Activated CD4-positive, alpha-beta memory T cell treated with anti-CD3 and anti-CD28 coated beads for 36 hours (primary cell): ENCODE measurements at regions not wholly inside any gene's neighbourhood (a gene's known extent, or its start where the extent isn't known, plus 50 kb on each side); places are given as distances from the start of the nearest gene placed in this dataset.

ENCODE experiments used
- CTCF ChIA-PET: fragments of 350-600 bp; sonication (Branson Sonifier 250); formaldehyde crosslinking; loops from one replicate; lab custom pipeline; 2021; ENCODE audit warnings: antibody characterized with exemption, inconsistent platforms; lab: Charles Lee
- POLR2A ChIA-PET: fragments of 350-600 bp; sonication (Branson Sonifier 250); formaldehyde crosslinking; loops from one replicate; lab custom pipeline; 2021; ENCODE audit warnings: antibody characterized with exemption; lab: Charles Lee
- DNase-seq: peaks from one replicate; pipeline ENCODE4 v3.0.0-alpha.2; 2020
- H3K27ac Mint-ChIP-seq: one replicate; pipeline ENCODE4 v1.8.0; 2021; ENCODE audit warnings: mixed read lengths
- H3K27me3 Mint-ChIP-seq: one replicate; pipeline ENCODE4 v1.8.0; 2021; ENCODE audit warnings: mixed read lengths
- H3K36me3 Mint-ChIP-seq: one replicate; pipeline ENCODE4 v1.8.0; 2021; ENCODE audit warnings: mixed read lengths
- H3K4me1 Mint-ChIP-seq: one replicate; pipeline ENCODE4 v1.8.0; 2021; ENCODE audit warnings: low read depth, mixed read lengths
- H3K4me3 Mint-ChIP-seq: one replicate; pipeline ENCODE4 v1.8.0; 2021; ENCODE audit warnings: mild to moderate bottlenecking, mixed read lengths
- H3K9me3 Mint-ChIP-seq: one replicate; pipeline ENCODE4 v1.8.0; 2021; ENCODE audit warnings: mixed read lengths
- intact Hi-C: fragments of 100-400 bp; cut with micrococcal nuclease; formaldehyde crosslinking; loops from one replicate; pipeline ENCODE4 v1.15.1; 2023

GRCh38 chr4:128527946-128528576, 240.4 kb upstream of the PGRMC2 start:
- no peak for DNase-seq
- Mint-ChIP-seq H3K4me3 (no peak overlapping the region), H3K36me3 (no peaks in the 10 kb centered on the region), H3K27me3 (peaks cover 3% of the 10 kb centered on the region), H3K9me3 (no peaks in the 10 kb centered on the region), H3K27ac (no peak overlapping the region), H3K4me1 (peaks cover 3% of the 10 kb centered on the region)
- CTCF ChIA-PET = interaction anchor here (0.7 kb wide), 1 partner anchor 25 kb away, joined by 3 read pairs; no protein-coding TSS in a partner anchor
- intact Hi-C loops = no loop called here
- POLR2A ChIA-PET = no interaction called here

- Mint-ChIP-seq H3K4me3 (no peak overlapping the region), H3K27ac (no peak overlapping the region), H3K9me3 (no peaks in the 10 kb centered on the region), H3K4me1 (peaks cover 3% of the 10 kb centered on the region), H3K27me3 (peaks cover 3% of the 10 kb centered on the region), H3K36me3 (no peaks in the 10 kb centered on the region)
- no peak for DNase-seq
- intact Hi-C loops = no loop called here
- ChIA-PET CTCF (no interaction called here), POLR2A (no interaction called here)
These were observed 239.7 kb upstream of the PGRMC2 start for GRCh38 chr4:128527351-128527750.

- H3K9me3 Mint-ChIP-seq = no peaks in the 10 kb centered on the region
- POLR2A ChIA-PET = no interaction called here
- no peaks in the 10 kb centered on the region for H3K36me3 Mint-ChIP-seq
- no peak for DNase-seq
- no peak overlapping the region for H3K27ac Mint-ChIP-seq
- H3K27me3 Mint-ChIP-seq = peaks cover 3% of the 10 kb centered on the region
- CTCF ChIA-PET = no interaction called here
- intact Hi-C loops = loop anchor here (1.0 kb wide), 1 partner anchor 12 kb away; no protein-coding TSS in a partner anchor
- no peak overlapping the region for H3K4me3 Mint-ChIP-seq
- peaks cover 3% of the 10 kb centered on the region for H3K4me1 Mint-ChIP-seq
These were observed 238.5 kb upstream of the PGRMC2 start for GRCh38 chr4:128525992-128526630.

GRCh38 chr4:128525387-128525786, 237.8 kb upstream of the PGRMC2 start:
- intact Hi-C loops = loop anchor here (1.0 kb wide), 1 partner anchor 11 kb away; no protein-coding TSS in a partner anchor
- H3K4me3 Mint-ChIP-seq = no peak overlapping the region
- peaks cover 3% of the 10 kb centered on the region for H3K4me1 Mint-ChIP-seq
- H3K36me3 Mint-ChIP-seq = no peaks in the 10 kb centered on the region
- no peaks in the 10 kb centered on the region for H3K9me3 Mint-ChIP-seq
- H3K27me3 Mint-ChIP-seq = peaks cover 7% of the 10 kb centered on the region
- DNase-seq = no peak
- ChIA-PET POLR2A (no interaction called here), CTCF (no interaction called here)
- no peak overlapping the region for H3K27ac Mint-ChIP-seq

GRCh38 chr4:128524311-128524710, 236.7 kb upstream of the PGRMC2 start:
- CTCF ChIA-PET = no interaction called here
- Mint-ChIP-seq H3K4me1 (peaks cover 3% of the 10 kb centered on the region), H3K36me3 (no peaks in the 10 kb centered on the region), H3K4me3 (no peak overlapping the region), H3K27ac (no peak overlapping the region), H3K27me3 (peaks cover 9% of the 10 kb centered on the region), H3K9me3 (no peaks in the 10 kb centered on the region)
- POLR2A ChIA-PET = no interaction called here
- no peak for DNase-seq
- intact Hi-C loops = no loop called here

- Mint-ChIP-seq H3K27me3 (peaks cover 7% of the 10 kb centered on the region), H3K4me3 (no peak overlapping the region), H3K27ac (no peak overlapping the region), H3K4me1 (peaks cover 4% of the 10 kb centered on the region), H3K36me3 (no peaks in the 10 kb centered on the region), H3K9me3 (no peaks in the 10 kb centered on the region)
- intact Hi-C loops = no loop called here
- CTCF ChIA-PET = no interaction called here
- POLR2A ChIA-PET = no interaction called here
- no peak for DNase-seq
These were observed 234.1 kb upstream of the PGRMC2 start for GRCh38 chr4:128521648-128522111.

GRCh38 chr4:128521156-128521555, 233.5 kb upstream of the PGRMC2 start:
- no peaks in the 10 kb centered on the region for H3K36me3 Mint-ChIP-seq
- peaks cover 7% of the 10 kb centered on the region for H3K27me3 Mint-ChIP-seq
- peaks cover 4% of the 10 kb centered on the region for H3K4me1 Mint-ChIP-seq
- ChIA-PET CTCF (no interaction called here), POLR2A (no interaction called here)
- DNase-seq = no peak
- H3K4me3 Mint-ChIP-seq = no peak overlapping the region
- H3K9me3 Mint-ChIP-seq = no peaks in the 10 kb centered on the region
- intact Hi-C loops = no loop called here
- H3K27ac Mint-ChIP-seq = no peak overlapping the region

- H3K27ac Mint-ChIP-seq = no peak overlapping the region
- intact Hi-C loops = no loop called here
- peaks cover 7% of the 10 kb centered on the region for H3K27me3 Mint-ChIP-seq
- POLR2A ChIA-PET = no interaction called here
- DNase-seq = no peak
- H3K4me3 Mint-ChIP-seq = no peak overlapping the region
- peaks cover 5% of the 10 kb centered on the region for H3K4me1 Mint-ChIP-seq
- CTCF ChIA-PET = interaction anchor here (0.6 kb wide), 1 partner anchor 638 kb away, joined by 3 read pairs; the partner anchor contains the start of gene PLK4
- peaks cover 3% of the 10 kb centered on the region for H3K9me3 Mint-ChIP-seq
- H3K36me3 Mint-ChIP-seq = no peaks in the 10 kb centered on the region
These were observed 231.7 kb upstream of the PGRMC2 start for GRCh38 chr4:128519163-128519830.

GRCh38 chr4:128517739-128518510, 230.3 kb upstream of the PGRMC2 start:
- Mint-ChIP-seq H3K27ac (no peak overlapping the region), H3K36me3 (no peaks in the 10 kb centered on the region), H3K9me3 (peaks cover 3% of the 10 kb centered on the region), H3K4me3 (no peak overlapping the region), H3K4me1 (peaks cover 14% of the 10 kb centered on the region), H3K27me3 (peaks cover 6% of the 10 kb centered on the region)
- ChIA-PET POLR2A (no interaction called here), CTCF (no interaction called here)
- DNase-seq = no peak
- intact Hi-C loops = no loop called here

- ChIA-PET CTCF (no interaction called here), POLR2A (no interaction called here)
- peaks cover 16% of the 10 kb centered on the region for H3K4me1 Mint-ChIP-seq
- H3K27ac Mint-ChIP-seq = no peak overlapping the region
- no peaks in the 10 kb centered on the region for H3K36me3 Mint-ChIP-seq
- no peak overlapping the region for H3K4me3 Mint-ChIP-seq
- H3K9me3 Mint-ChIP-seq = peaks cover 3% of the 10 kb centered on the region
- no peak for DNase-seq
- intact Hi-C loops = no loop called here
- peaks cover 6% of the 10 kb centered on the region for H3K27me3 Mint-ChIP-seq
These were observed 229.6 kb upstream of the PGRMC2 start for GRCh38 chr4:128517096-128517738.

- peaks cover 3% of the 10 kb centered on the region for H3K9me3 Mint-ChIP-seq
- H3K27me3 Mint-ChIP-seq = peaks cover 6% of the 10 kb centered on the region
- ChIA-PET POLR2A (no interaction called here), CTCF (no interaction called here)
- no peaks in the 10 kb centered on the region for H3K36me3 Mint-ChIP-seq
- intact Hi-C loops = no loop called here
- H3K27ac Mint-ChIP-seq = no peak overlapping the region
- peaks cover 16% of the 10 kb centered on the region for H3K4me1 Mint-ChIP-seq
- DNase-seq = no peak
- H3K4me3 Mint-ChIP-seq = no peak overlapping the region
These were observed 228.8 kb upstream of the PGRMC2 start for GRCh38 chr4:128516301-128516969.
